ENCODE measurements at regions not wholly inside any gene's neighbourhood (a gene's known extent, or its start where the extent isn't known, plus 50 kb on each side); places are given as distances from the start of the nearest gene placed in this dataset.

DNA sequence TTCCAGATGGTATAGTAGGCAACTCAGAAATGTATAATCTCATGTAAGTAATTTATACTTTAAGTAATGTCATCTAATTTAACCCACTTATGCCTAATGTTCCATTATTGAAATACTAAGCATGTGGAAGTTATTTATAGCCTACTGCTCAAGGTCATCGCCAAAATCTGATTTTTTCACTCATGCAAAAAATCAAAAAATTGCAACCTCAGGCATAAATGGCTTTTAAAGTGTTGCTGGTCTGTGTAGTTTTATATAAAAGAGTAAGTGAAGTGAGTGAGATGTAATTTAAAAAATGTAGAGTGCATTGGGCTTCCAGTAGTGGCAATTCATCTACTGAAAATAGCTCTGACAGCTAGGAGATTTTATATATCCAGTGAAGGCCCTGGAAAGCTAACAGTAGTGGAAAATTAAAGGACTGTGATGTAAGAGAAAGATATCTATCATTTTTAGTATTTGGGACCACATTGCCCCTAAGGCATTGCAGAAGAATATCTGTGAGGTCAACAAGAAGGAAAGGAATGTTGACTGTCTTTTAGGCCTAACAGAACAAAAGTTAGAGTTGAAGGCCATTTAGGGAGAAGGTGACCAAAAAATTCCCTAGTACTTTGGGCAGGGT lies 624.5 kb upstream of the CHORDC1 start:
- no peak for TF ChIP-seq POLR2A (IDR thresholded peaks at IDR 0.05)
- TF ChIP-seq EP300 (IDR thresholded peaks at IDR 0.05): no peak
- no peak for TF ChIP-seq CTCF (IDR thresholded peaks at IDR 0.05)
- no peaks in the 10 kb centered on the region for H3K36me3 ChIP-seq
- no peaks in the 10 kb centered on the region for H3K27me3 ChIP-seq
- no peak overlapping the region for H3K27ac ChIP-seq
- no peaks in the 10 kb centered on the region for H3K9me3 ChIP-seq
- DNase-seq: no peak
- 73 to 89% (median 85%) methylated on average over 1 of the region's 1 CpG for WGBS, 3 donors
- no peaks in the 10 kb centered on the region for H3K4me1 ChIP-seq (ENCODE audit: insufficient read depth)
- H3K4me3 ChIP-seq: no peak overlapping the region
- intact Hi-C loops (cut with DNase I): no loop called here

DNA sequence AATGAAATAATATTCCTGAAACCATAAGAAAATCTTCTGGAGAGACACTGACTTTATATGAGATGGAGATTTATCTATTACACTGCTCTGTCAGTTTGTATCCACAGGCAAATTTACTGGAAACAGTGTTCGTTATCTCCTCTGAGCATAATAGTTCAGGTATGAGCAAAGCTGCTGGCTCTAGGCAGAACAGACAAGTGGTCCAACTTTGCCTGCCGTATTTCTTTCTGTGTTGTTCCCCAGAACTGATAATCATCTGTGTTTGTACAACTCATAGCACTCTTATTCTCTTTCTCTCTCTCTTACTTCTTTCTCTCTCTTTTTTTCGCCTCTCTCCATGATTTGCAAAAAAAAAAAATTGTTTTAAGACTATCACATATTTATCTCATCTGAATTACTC lies 623.8 kb upstream of the CHORDC1 start:
- H3K9me3 ChIP-seq: no peaks in the 10 kb centered on the region

GRCh38 chr11:90845799-90846198 lies 623.0 kb upstream of the CHORDC1 start:
- Histone ChIP-seq H3K27ac (no peak overlapping the region), H3K4me1 (ENCODE audit: insufficient read depth) (no peaks in the 10 kb centered on the region), H3K36me3 (no peaks in the 10 kb centered on the region), H3K4me3 (no peak overlapping the region), H3K9me3 (no peaks in the 10 kb centered on the region), H3K27me3 (no peaks in the 10 kb centered on the region)
- DNase-seq: no peak
- 78 to 89% (median 84%) methylated on average over 2 of the region's 2 CpGs for WGBS, 3 donors
- intact Hi-C loops (cut with DNase I): no loop called here
- TF ChIP-seq CTCF (IDR thresholded peaks at IDR 0.05): no peak

More for the DNA sequence above, 623.8 kb upstream of the CHORDC1 start:
- DNase-seq: no peak
- Histone ChIP-seq H3K27ac (no peak overlapping the region), H3K4me3 (no peak overlapping the region), H3K36me3 (no peaks in the 10 kb centered on the region), H3K27me3 (no peaks in the 10 kb centered on the region), H3K4me1 (ENCODE audit: insufficient read depth) (no peaks in the 10 kb centered on the region)
- no peak for TF ChIP-seq POLR2A (IDR thresholded peaks at IDR 0.05)
- no peak for TF ChIP-seq CTCF (IDR thresholded peaks at IDR 0.05)
- TF ChIP-seq EP300 (IDR thresholded peaks at IDR 0.05): no peak
- 55 to 66% (median 60%) methylated on average over 3 of the region's 3 CpGs for WGBS, 3 donors
- intact Hi-C loops (cut with DNase I): no loop called here

DNA sequence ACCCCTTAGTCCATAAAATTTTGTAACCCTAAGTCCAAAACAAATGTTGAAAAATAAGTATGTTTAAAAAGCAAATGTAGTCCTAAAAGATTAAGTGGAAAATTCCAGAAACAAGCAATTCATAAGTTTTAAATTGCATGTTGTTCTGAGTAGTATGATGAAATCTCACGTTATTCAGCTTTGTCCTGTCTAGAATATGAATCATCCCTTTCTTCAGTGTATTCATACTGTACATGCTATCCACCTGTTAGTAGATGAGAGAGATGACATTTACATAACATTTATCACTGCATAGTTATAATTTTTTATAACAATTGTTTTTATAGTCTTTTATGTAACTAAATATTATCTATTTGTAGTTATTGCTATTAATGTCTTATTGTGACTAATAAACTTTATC lies 622.3 kb upstream of the CHORDC1 start:
- H3K27ac ChIP-seq: no peak overlapping the region
- intact Hi-C loops (cut with DNase I): no loop called here
- TF ChIP-seq POLR2A (IDR thresholded peaks at IDR 0.05) (no peak), EP300 (IDR thresholded peaks at IDR 0.05) (no peak), CTCF (IDR thresholded peaks at IDR 0.05) (no peak)
- no peak for DNase-seq
- no peaks in the 10 kb centered on the region for H3K36me3 ChIP-seq
- H3K4me3 ChIP-seq: no peak overlapping the region
- no peaks in the 10 kb centered on the region for H3K4me1 ChIP-seq (ENCODE audit: insufficient read depth)
- H3K27me3 ChIP-seq: no peaks in the 10 kb centered on the region
- no peaks in the 10 kb centered on the region for H3K9me3 ChIP-seq
- 60 to 73% (median 65%) methylated on average over 1 of the region's 1 CpG for WGBS, 3 donors

Data from ovary (tissue), 7 donors.